Gastrocnemius medialis (tissue), 4 donors: ENCODE measurements at regions not wholly inside any gene's neighbourhood (a gene's known extent, or its start where the extent isn't known, plus 50 kb on each side); places are given as distances from the start of the nearest gene placed in this dataset.

Experiments used
- CTCF ChIP-seq, 5 experiments: fragments of 450-650 bp in 3 of 5; fragments of 200-600 bp in 2 of 5; sonication (generic) in 2 of 5; IDR thresholded peaks in 4 of 5; conservative IDR thresholded peaks in 1 of 5; 1 replicate in 4 of 5; 2 replicates in 1 of 5; pipeline ENCODE4 v1.5.1; 2016 to 2019; ENCODE audit warnings: antibody characterized with exemption in 5 of 5, mild to moderate bottlenecking in 3 of 5, moderate library complexity in 3 of 5
- POLR2A ChIP-seq, 2 donors: fragments of 450-650 bp; IDR thresholded peaks; one replicate each; pipeline ENCODE4 v1.6.1; 2017; ENCODE audit warnings: antibody characterized with exemption in 2 of 2, mild to moderate bottlenecking in 2 of 2, moderate library complexity in 2 of 2

- no peak for TF ChIP-seq POLR2A (IDR thresholded peaks at IDR 0.05)
- no peak for TF ChIP-seq CTCF (IDR thresholded peaks at IDR 0.05 in 4 of 5, conservative IDR thresholded peaks at IDR 0.05 in 1 of 5)
These were observed 732.2 kb downstream of the HDGFL1 start for GRCh38 chr6:23301556-23301955.
